Activated T-helper 1 cell treated with anti-CD3 and anti-CD28 coated beads, Interleukin-12 subunit alpha, Interleukin-12 subunit beta, Interleukin-2, Interleukin-4 antibody, amounts not matched to agents 30 ng/mL and 10 ng/mL and 1 ng/mL, durations not matched to agents 14 hours and 24 hours and 36 hours (primary cell): ENCODE measurements at regions not wholly inside any gene's neighbourhood (a gene's known extent, or its start where the extent isn't known, plus 50 kb on each side); places are given as distances from the start of the nearest gene placed in this dataset.

ENCODE experiments used
- DNase-seq: peaks from one replicate; pipeline ENCODE4 v3.0.0; 2021; ENCODE audit warnings: low spot score
- H3K27ac Mint-ChIP-seq: one replicate; pipeline ENCODE4 v1.8.0; 2021; ENCODE audit warnings: mild to moderate bottlenecking, mixed read lengths
- H3K27me3 Mint-ChIP-seq: one replicate; pipeline ENCODE4 v1.8.0; 2022; ENCODE audit warnings: mild to moderate bottlenecking, moderate library complexity, mixed read lengths; ENCODE audit not compliant: insufficient read depth
- H3K36me3 Mint-ChIP-seq: one replicate; pipeline ENCODE4 v1.8.0; 2021; ENCODE audit warnings: low read depth, mixed read lengths
- H3K4me1 Mint-ChIP-seq: one replicate; pipeline ENCODE4 v1.8.0; 2021; ENCODE audit warnings: low read depth, mixed read lengths
- H3K4me3 Mint-ChIP-seq: one replicate; pipeline ENCODE4 v1.8.0; 2021; ENCODE audit warnings: mild to moderate bottlenecking, moderate library complexity, mixed read lengths
- H3K9me3 Mint-ChIP-seq: one replicate; pipeline ENCODE4 v1.8.0; 2021; ENCODE audit warnings: mixed read lengths
- intact Hi-C: fragments of 100-400 bp; cut with micrococcal nuclease; formaldehyde crosslinking; loops from one replicate; pipeline ENCODE4 v1.15.1; 2024

- intact Hi-C loops, result loop anchor here (10.0 kb wide), 1 partner anchor 346 kb away; no protein-coding TSS in a partner anchor
- H3K27ac Mint-ChIP-seq, result no peak overlapping the region
- no peaks in the 10 kb centered on the region for H3K4me1 Mint-ChIP-seq
- H3K4me3 Mint-ChIP-seq, result no peak overlapping the region
- no peak for DNase-seq
- no peaks in the 10 kb centered on the region for H3K9me3 Mint-ChIP-seq
- H3K27me3 Mint-ChIP-seq, result no peaks in the 10 kb centered on the region
- H3K36me3 Mint-ChIP-seq, result no peaks in the 10 kb centered on the region
Measured at GRCh38 chr3:115348951-115349745, 202.1 kb upstream of the ZBTB20 start.

- intact Hi-C loops, result no loop called here
- Mint-ChIP-seq H3K4me1 (no peaks in the 10 kb centered on the region), H3K9me3 (peaks cover 6% of the 10 kb centered on the region), H3K27ac (no peak overlapping the region), H3K36me3 (no peaks in the 10 kb centered on the region), H3K4me3 (no peak overlapping the region), H3K27me3 (no peaks in the 10 kb centered on the region)
- DNase-seq, result no peak
Measured at GRCh38 chr3:115350606-115351005, 203.5 kb upstream of the ZBTB20 start.

GRCh38 chr3:115351193-115351592 is 204.1 kb upstream of the ZBTB20 start:
- peaks cover 6% of the 10 kb centered on the region for H3K9me3 Mint-ChIP-seq
- H3K27ac Mint-ChIP-seq, result no peak overlapping the region
- H3K27me3 Mint-ChIP-seq, result no peaks in the 10 kb centered on the region
- DNase-seq, result no peak
- H3K4me3 Mint-ChIP-seq, result no peak overlapping the region
- no peaks in the 10 kb centered on the region for H3K36me3 Mint-ChIP-seq
- intact Hi-C loops, result no loop called here
- H3K4me1 Mint-ChIP-seq, result no peaks in the 10 kb centered on the region

GRCh38 chr3:115354010-115354409 is 206.9 kb upstream of the ZBTB20 start:
- intact Hi-C loops, result no loop called here
- Mint-ChIP-seq H3K36me3 (no peaks in the 10 kb centered on the region), H3K9me3 (peaks cover 6% of the 10 kb centered on the region), H3K27ac (no peak overlapping the region), H3K4me1 (no peaks in the 10 kb centered on the region), H3K27me3 (no peaks in the 10 kb centered on the region), H3K4me3 (no peak overlapping the region)
- no peak for DNase-seq

- H3K4me1 Mint-ChIP-seq, result peaks cover 8% of the 10 kb centered on the region
- no peaks in the 10 kb centered on the region for H3K36me3 Mint-ChIP-seq
- no peak overlapping the region for H3K27ac Mint-ChIP-seq
- intact Hi-C loops, result no loop called here
- H3K4me3 Mint-ChIP-seq, result no peak overlapping the region
- H3K9me3 Mint-ChIP-seq, result peaks cover 6% of the 10 kb centered on the region
- H3K27me3 Mint-ChIP-seq, result no peaks in the 10 kb centered on the region
- DNase-seq, result no peak
Measured at GRCh38 chr3:115357456-115357855, 210.4 kb upstream of the ZBTB20 start.

GRCh38 chr3:115359536-115359935 is 212.4 kb upstream of the ZBTB20 start:
- no peaks in the 10 kb centered on the region for H3K27me3 Mint-ChIP-seq
- peaks cover 6% of the 10 kb centered on the region for H3K9me3 Mint-ChIP-seq
- no peaks in the 10 kb centered on the region for H3K36me3 Mint-ChIP-seq
- intact Hi-C loops, result no loop called here
- no peak overlapping the region for H3K4me3 Mint-ChIP-seq
- peaks cover 8% of the 10 kb centered on the region for H3K4me1 Mint-ChIP-seq
- no peak overlapping the region for H3K27ac Mint-ChIP-seq
- no peak for DNase-seq

- Mint-ChIP-seq H3K4me3 (no peak overlapping the region), H3K9me3 (no peaks in the 10 kb centered on the region), H3K4me1 (peaks cover 8% of the 10 kb centered on the region), H3K27me3 (no peaks in the 10 kb centered on the region), H3K27ac (no peak overlapping the region), H3K36me3 (no peaks in the 10 kb centered on the region)
- intact Hi-C loops, result no loop called here
- DNase-seq, result no peak
Measured at GRCh38 chr3:115361806-115362205, 214.7 kb upstream of the ZBTB20 start.

GRCh38 chr3:115363071-115363470 is 216.0 kb upstream of the ZBTB20 start:
- Mint-ChIP-seq H3K4me3 (no peak overlapping the region), H3K4me1 (peaks cover 8% of the 10 kb centered on the region), H3K27me3 (no peaks in the 10 kb centered on the region), H3K27ac (no peak overlapping the region), H3K9me3 (no peaks in the 10 kb centered on the region), H3K36me3 (no peaks in the 10 kb centered on the region)
- intact Hi-C loops, result no loop called here
- no peak for DNase-seq

- H3K9me3 Mint-ChIP-seq, result no peaks in the 10 kb centered on the region
- no peaks in the 10 kb centered on the region for H3K4me1 Mint-ChIP-seq
- H3K27me3 Mint-ChIP-seq, result no peaks in the 10 kb centered on the region
- H3K27ac Mint-ChIP-seq, result no peak overlapping the region
- no peaks in the 10 kb centered on the region for H3K36me3 Mint-ChIP-seq
- intact Hi-C loops, result no loop called here
- no peak for DNase-seq
- no peak overlapping the region for H3K4me3 Mint-ChIP-seq
Measured at GRCh38 chr3:115369021-115369420, 221.9 kb upstream of the ZBTB20 start.

- DNase-seq, result no peak
- H3K4me3 Mint-ChIP-seq, result no peak overlapping the region
- intact Hi-C loops, result no loop called here
- no peak overlapping the region for H3K27ac Mint-ChIP-seq
- H3K4me1 Mint-ChIP-seq, result no peaks in the 10 kb centered on the region
- H3K9me3 Mint-ChIP-seq, result no peaks in the 10 kb centered on the region
- no peaks in the 10 kb centered on the region for H3K36me3 Mint-ChIP-seq
- no peaks in the 10 kb centered on the region for H3K27me3 Mint-ChIP-seq
Measured at GRCh38 chr3:115375362-115375761, 228.3 kb upstream of the ZBTB20 start.

- no peak overlapping the region for H3K27ac Mint-ChIP-seq
- intact Hi-C loops, result no loop called here
- DNase-seq, result no peak
- peaks cover 3% of the 10 kb centered on the region for H3K27me3 Mint-ChIP-seq
- no peaks in the 10 kb centered on the region for H3K9me3 Mint-ChIP-seq
- no peak overlapping the region for H3K4me3 Mint-ChIP-seq
- H3K36me3 Mint-ChIP-seq, result no peaks in the 10 kb centered on the region
- no peaks in the 10 kb centered on the region for H3K4me1 Mint-ChIP-seq
Measured at GRCh38 chr3:115380883-115381572, 233.9 kb upstream of the ZBTB20 start.

- Mint-ChIP-seq H3K27ac (no peak overlapping the region), H3K4me3 (no peak overlapping the region), H3K27me3 (peaks cover 3% of the 10 kb centered on the region), H3K9me3 (no peaks in the 10 kb centered on the region), H3K4me1 (no peaks in the 10 kb centered on the region), H3K36me3 (no peaks in the 10 kb centered on the region)
- no peak for DNase-seq
- intact Hi-C loops, result no loop called here
Measured at GRCh38 chr3:115381573-115381912, 234.5 kb upstream of the ZBTB20 start.

- no peaks in the 10 kb centered on the region for H3K36me3 Mint-ChIP-seq
- DNase-seq, result no peak
- H3K27ac Mint-ChIP-seq, result no peak overlapping the region
- intact Hi-C loops, result no loop called here
- peaks cover 3% of the 10 kb centered on the region for H3K27me3 Mint-ChIP-seq
- no peak overlapping the region for H3K4me3 Mint-ChIP-seq
- H3K9me3 Mint-ChIP-seq, result no peaks in the 10 kb centered on the region
- no peaks in the 10 kb centered on the region for H3K4me1 Mint-ChIP-seq
Measured at GRCh38 chr3:115381931-115382330, 234.8 kb upstream of the ZBTB20 start.
